ENCODE measurements at regions not wholly inside any gene's neighbourhood (a gene's known extent, or its start where the extent isn't known, plus 50 kb on each side); places are given as distances from the start of the nearest gene placed in this dataset.

GRCh38 chr1:208423526-208423925 is 179.3 kb upstream of the PLXNA2 start:
- TF ChIP-seq, protein P1, sequence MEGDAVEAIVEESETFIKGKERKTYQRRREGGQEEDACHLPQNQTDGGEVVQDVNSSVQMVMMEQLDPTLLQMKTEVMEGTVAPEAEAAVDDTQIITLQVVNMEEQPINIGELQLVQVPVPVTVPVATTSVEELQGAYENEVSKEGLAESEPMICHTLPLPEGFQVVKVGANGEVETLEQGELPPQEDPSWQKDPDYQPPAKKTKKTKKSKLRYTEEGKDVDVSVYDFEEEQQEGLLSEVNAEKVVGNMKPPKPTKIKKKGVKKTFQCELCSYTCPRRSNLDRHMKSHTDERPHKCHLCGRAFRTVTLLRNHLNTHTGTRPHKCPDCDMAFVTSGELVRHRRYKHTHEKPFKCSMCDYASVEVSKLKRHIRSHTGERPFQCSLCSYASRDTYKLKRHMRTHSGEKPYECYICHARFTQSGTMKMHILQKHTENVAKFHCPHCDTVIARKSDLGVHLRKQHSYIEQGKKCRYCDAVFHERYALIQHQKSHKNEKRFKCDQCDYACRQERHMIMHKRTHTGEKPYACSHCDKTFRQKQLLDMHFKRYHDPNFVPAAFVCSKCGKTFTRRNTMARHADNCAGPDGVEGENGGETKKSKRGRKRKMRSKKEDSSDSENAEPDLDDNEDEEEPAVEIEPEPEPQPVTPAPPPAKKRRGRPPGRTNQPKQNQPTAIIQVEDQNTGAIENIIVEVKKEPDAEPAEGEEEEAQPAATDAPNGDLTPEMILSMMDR (IDR thresholded peaks at IDR 0.05): no peak
- no peaks in the 10 kb centered on the region for H3K36me3 ChIP-seq
- no peaks in the 10 kb centered on the region for H3K27me3 ChIP-seq (replicated peaks; ENCODE audit: insufficient read depth)
- H3K9me3 ChIP-seq: no peaks in the 10 kb centered on the region
- DNase-seq (ENCODE audit: low spot score) (no peak), ATAC-seq (ENCODE audit: insufficient number of reproducible peaks, low FRiP score, low read depth) (no peak)
- no peak overlapping the region for H3K4me3 ChIP-seq
- no peak overlapping the region for H3K27ac ChIP-seq
- H3K4me1 ChIP-seq (ENCODE audit: control insufficient read depth in 1 of 2, low read depth in 2 of 2): no peaks in the 10 kb centered on the region

GRCh38 chr1:208425096-208425495 is 180.9 kb upstream of the PLXNA2 start:
- H3K27ac ChIP-seq: no peak overlapping the region
- H3K4me3 ChIP-seq: no peak overlapping the region
- H3K9me3 ChIP-seq: no peaks in the 10 kb centered on the region
- TF ChIP-seq, protein P1 (IDR thresholded peaks at IDR 0.05): no peak
- no peaks in the 10 kb centered on the region for H3K4me1 ChIP-seq (ENCODE audit: control insufficient read depth in 1 of 2, low read depth in 2 of 2)
- no peaks in the 10 kb centered on the region for H3K27me3 ChIP-seq (replicated peaks; ENCODE audit: insufficient read depth)
- DNase-seq (ENCODE audit: low spot score) (no peak), ATAC-seq (ENCODE audit: insufficient number of reproducible peaks, low FRiP score, low read depth) (no peak)
- H3K36me3 ChIP-seq: no peaks in the 10 kb centered on the region

DNA sequence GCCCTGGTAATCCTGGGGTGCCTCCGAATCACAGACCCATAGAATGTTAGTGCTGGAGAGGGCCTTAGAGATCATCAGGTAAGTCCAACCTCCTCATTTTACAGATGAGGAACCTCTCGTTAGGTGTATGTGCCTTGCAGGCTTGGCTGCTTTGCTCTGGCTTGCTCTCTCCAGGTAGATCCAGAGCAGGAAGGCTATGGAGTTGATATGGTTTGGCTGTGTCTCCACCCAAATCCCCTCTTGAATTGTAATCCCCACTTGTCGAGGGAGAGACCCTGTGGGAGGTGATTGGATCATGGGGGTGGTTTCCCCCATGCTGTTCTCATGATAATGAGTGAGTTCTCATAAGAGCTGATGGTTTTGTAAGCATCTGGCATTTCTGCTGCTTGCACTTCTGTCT is 186.0 kb upstream of the PLXNA2 start:
- no peak for DNase-seq (ENCODE audit: low spot score)
- no peak for ATAC-seq (ENCODE audit: insufficient number of reproducible peaks, low FRiP score, low read depth)
- Histone ChIP-seq H3K4me3 (no peak overlapping the region), H3K27me3 (replicated peaks; ENCODE audit: insufficient read depth) (no peaks in the 10 kb centered on the region), H3K4me1 (ENCODE audit: control insufficient read depth in 1 of 2, low read depth in 2 of 2) (no peaks in the 10 kb centered on the region), H3K36me3 (no peaks in the 10 kb centered on the region), H3K27ac (no peak overlapping the region), H3K9me3 (no peaks in the 10 kb centered on the region)
- TF ChIP-seq, protein P1 (IDR thresholded peaks at IDR 0.05): no peak

DNA sequence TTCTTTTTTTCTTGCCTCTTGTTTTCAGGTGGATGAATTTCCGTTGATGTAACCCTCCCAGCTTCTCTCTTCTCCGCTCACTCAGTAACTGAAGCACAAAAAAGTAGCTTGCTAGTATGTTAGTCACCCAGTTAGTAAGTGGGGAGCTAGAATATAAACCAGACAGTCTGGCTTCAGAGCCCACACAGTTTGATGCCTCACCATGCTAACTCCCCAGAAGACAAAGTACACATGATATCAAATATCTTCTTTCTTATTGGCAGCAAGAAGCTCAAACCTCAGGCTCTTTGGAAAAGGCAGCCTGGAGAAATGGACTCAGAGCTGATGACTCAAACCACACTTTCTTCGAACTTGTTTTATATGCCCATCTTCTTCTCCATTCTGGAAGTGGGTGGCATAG is 187.5 kb upstream of the PLXNA2 start:
- TF ChIP-seq, protein P1 (IDR thresholded peaks at IDR 0.05): no peak
- H3K27me3 ChIP-seq (replicated peaks; ENCODE audit: insufficient read depth): no peaks in the 10 kb centered on the region
- ATAC-seq (ENCODE audit: insufficient number of reproducible peaks, low FRiP score, low read depth) (no peak), DNase-seq (ENCODE audit: low spot score) (no peak)
- no peak overlapping the region for H3K27ac ChIP-seq
- H3K36me3 ChIP-seq: no peaks in the 10 kb centered on the region
- H3K4me1 ChIP-seq (ENCODE audit: control insufficient read depth in 1 of 2, low read depth in 2 of 2): no peaks in the 10 kb centered on the region
- H3K4me3 ChIP-seq: no peak overlapping the region
- H3K9me3 ChIP-seq: no peaks in the 10 kb centered on the region

GRCh38 chr1:208432346-208432745 is 188.2 kb upstream of the PLXNA2 start:
- H3K27me3 ChIP-seq (replicated peaks; ENCODE audit: insufficient read depth): no peaks in the 10 kb centered on the region
- no peak for ATAC-seq (ENCODE audit: insufficient number of reproducible peaks, low FRiP score, low read depth)
- no peak overlapping the region for H3K27ac ChIP-seq
- H3K4me1 ChIP-seq (ENCODE audit: control insufficient read depth in 1 of 2, low read depth in 2 of 2): no peaks in the 10 kb centered on the region
- H3K9me3 ChIP-seq: no peaks in the 10 kb centered on the region
- TF ChIP-seq, protein P1 (IDR thresholded peaks at IDR 0.05): no peak
- no peak overlapping the region for H3K4me3 ChIP-seq
- no peak for DNase-seq (ENCODE audit: low spot score)
- H3K36me3 ChIP-seq: no peaks in the 10 kb centered on the region

Data from thoracic aorta (tissue), 2 donors.